A673 (cell line): ENCODE measurements at regions not wholly inside any gene's neighbourhood (a gene's known extent, or its start where the extent isn't known, plus 50 kb on each side); places are given as distances from the start of the nearest gene placed in this dataset.

Experiments used
- CTCF ChIP-seq: fragments of 300-800, 200-600 bp; sonication (generic); conservative IDR thresholded peaks from 2 replicates; pipeline ENCODE4 v1.5.1; 2017; ENCODE audit warnings: low read depth, mild to moderate bottlenecking, antibody characterized with exemption, low read length, moderate library complexity, mixed read lengths
- EZH2 ChIP-seq: fragments of 200-600 bp; sonication (generic); IDR thresholded peaks from 2 replicates; pipeline ENCODE4 v1.6.1; 2017; ENCODE audit warnings: borderline replicate concordance, low read depth, mild to moderate bottlenecking, mixed read lengths, antibody characterized with exemption, low read length; ENCODE audit not compliant: poor library complexity, severe bottlenecking

GRCh38 chr13:44132710-44133109 lies 240.9 kb upstream of the SERP2 start:
- TF ChIP-seq CTCF = no peak
- TF ChIP-seq EZH2 = no peak
